PC-9 (cell line): ENCODE measurements at regions not wholly inside any gene's neighbourhood (a gene's known extent, or its start where the extent isn't known, plus 50 kb on each side); places are given as distances from the start of the nearest gene placed in this dataset.

Experiments
- BruUV-seq: library from RNA; stranded (reverse); fragments of 400-500 nt; replicated peaks from 2 replicates; lab custom pipeline; 2021; lab: Mats Ljungman, UMichigan
- CTCF ChIA-PET: fragments of 300-600 bp; sonication (Branson Sonifier 250); formaldehyde crosslinking; loops from one replicate; lab custom pipeline; 2022; ENCODE audit warnings: antibody characterized with exemption; lab: Charles Lee
- POLR2A ChIA-PET: fragments of 300-600 bp; sonication (Branson Sonifier 250); formaldehyde crosslinking; loops from one replicate; lab custom pipeline; 2022; ENCODE audit warnings: antibody characterized with exemption; ENCODE audit not compliant: unreplicated experiment; lab: Charles Lee
- DNase-seq, 2 experiments: peaks; one replicate each; pipeline versions ENCODE4 v3.0.0 to v3.0.0-alpha.2; 2015 to 2022; ENCODE audit warnings: mixed read lengths in 1 of 2
- H2AFZ ChIP-seq: fragments of 200-600 bp; sonication (generic); 2 replicates; pipeline ENCODE4 v1.8.1; 2017; ENCODE audit warnings: antibody characterized with exemption
- H3F3A ChIP-seq: fragments of 200-600 bp; sonication (generic); 2 replicates; pipeline ENCODE4 v1.8.1; 2017; ENCODE audit warnings: antibody characterized with exemption, mild to moderate bottlenecking, low read depth; ENCODE audit not compliant: insufficient read depth
- H3K27ac ChIP-seq: fragments of 200-600 bp; sonication (generic); 2 replicates; pipeline ENCODE4 v1.6.1; 2016; ENCODE audit warnings: mixed run types
- H3K27me3 ChIP-seq: fragments of 200-600 bp; sonication (generic); 2 replicates; pipeline ENCODE4 v1.6.1; 2016; ENCODE audit warnings: low read depth, mixed run types; ENCODE audit not compliant: insufficient read depth
- H3K36me3 ChIP-seq: fragments of 200-600 bp; sonication (generic); 2 replicates; pipeline ENCODE4 v1.6.1; 2016; ENCODE audit warnings: low read depth, mixed run types
- H3K4me1 ChIP-seq: fragments of 200-600 bp; sonication (generic); replicated peaks from 2 replicates; pipeline ENCODE4 v1.6.1; 2016; ENCODE audit warnings: mixed run types; ENCODE audit not compliant: insufficient read depth
- H3K4me2 ChIP-seq: fragments of 200-600 bp; sonication (generic); 2 replicates; pipeline ENCODE4 v1.6.1; 2017; ENCODE audit warnings: mixed run types
- H3K4me3 ChIP-seq: fragments of 200-600 bp; sonication (generic); 2 replicates; pipeline ENCODE4 v1.6.1; 2016; ENCODE audit warnings: mixed run types
- H3K79me2 ChIP-seq: fragments of 200-600 bp; sonication (generic); 2 replicates; pipeline ENCODE4 v1.6.1; 2017; ENCODE audit warnings: low read depth, mixed run types
- H3K9me2 ChIP-seq: fragments of 200-600 bp; sonication (generic); 2 replicates; pipeline ENCODE4 v1.8.1; 2017; ENCODE audit warnings: mild to moderate bottlenecking; ENCODE audit not compliant: insufficient read depth
- H3K9me3 ChIP-seq: fragments of 200-600 bp; sonication (generic); 2 replicates; pipeline ENCODE4 v1.8.1; 2016; ENCODE audit warnings: low read depth; ENCODE audit not compliant: insufficient read depth
- H4K20me1 ChIP-seq: fragments of 200-600 bp; sonication (generic); 2 replicates; pipeline ENCODE4 v1.8.1; 2017; ENCODE audit not compliant: insufficient read depth
- CTCF ChIP-seq: fragments of 200-600 bp; sonication (generic); conservative IDR thresholded peaks from 2 replicates; pipeline ENCODE4 v1.6.1; 2017; ENCODE audit warnings: mixed run types, antibody characterized with exemption, mild to moderate bottlenecking, moderate library complexity
- EZH2 ChIP-seq: fragments of 200-600 bp; sonication (generic); IDR thresholded peaks from 2 replicates; pipeline ENCODE4 v1.8.0; 2017; ENCODE audit warnings: antibody characterized with exemption, low read depth
- intact Hi-C: fragments of 100-400 bp; cut with micrococcal nuclease; formaldehyde crosslinking; loops from one replicate; pipeline ENCODE4 v1.10.0; 2022; ENCODE audit not compliant: unreplicated experiment

GRCh38 chr21:27596196-27596595, 629.3 kb upstream of the ADAMTS5 start:
- Histone ChIP-seq H3F3A (no peaks in the 10 kb centered on the region), H3K9me3 (no peaks in the 10 kb centered on the region), H4K20me1 (no peaks in the 10 kb centered on the region), H3K4me3 (no peak overlapping the region), H3K9me2 (no peaks in the 10 kb centered on the region), H3K4me1 (no peaks in the 10 kb centered on the region), H3K27ac (no peak overlapping the region), H3K27me3 (no peaks in the 10 kb centered on the region), H3K79me2 (no peaks in the 10 kb centered on the region), H2AFZ (no peak overlapping the region), H3K4me2 (no peak overlapping the region), H3K36me3 (no peaks in the 10 kb centered on the region)
- DNase-seq = no peak
- ChIA-PET CTCF (no interaction called here), POLR2A (no interaction called here)
- no TSS peak for BruUV-seq
- TF ChIP-seq CTCF (no peak), EZH2 (no peak)
- intact Hi-C loops = no loop called here

- TF ChIP-seq CTCF (no peak), EZH2 (no peak)
- Histone ChIP-seq H3K9me3 (no peaks in the 10 kb centered on the region), H4K20me1 (no peaks in the 10 kb centered on the region), H3F3A (no peaks in the 10 kb centered on the region), H3K4me3 (no peak overlapping the region), H3K27me3 (no peaks in the 10 kb centered on the region), H3K79me2 (no peaks in the 10 kb centered on the region), H3K36me3 (no peaks in the 10 kb centered on the region), H3K9me2 (no peaks in the 10 kb centered on the region), H2AFZ (no peak overlapping the region), H3K4me1 (no peaks in the 10 kb centered on the region), H3K4me2 (no peak overlapping the region), H3K27ac (no peak overlapping the region)
- intact Hi-C loops = no loop called here
- no peak for DNase-seq
- CTCF ChIA-PET = no interaction called here
- POLR2A ChIA-PET = no interaction called here
- no TSS peak for BruUV-seq
Measured at GRCh38 chr21:27595716-27596115, 628.8 kb upstream of the ADAMTS5 start.

- ChIA-PET POLR2A (no interaction called here), CTCF (no interaction called here)
- no peak overlapping the region for H3K27ac ChIP-seq
- no peaks in the 10 kb centered on the region for H3K9me3 ChIP-seq
- no peaks in the 10 kb centered on the region for H3F3A ChIP-seq
- H3K4me3 ChIP-seq = no peak overlapping the region
- no peaks in the 10 kb centered on the region for H3K36me3 ChIP-seq
- TF ChIP-seq EZH2 (no peak), CTCF (no peak)
- intact Hi-C loops = no loop called here
- H3K4me1 ChIP-seq = no peaks in the 10 kb centered on the region
- no peaks in the 10 kb centered on the region for H3K9me2 ChIP-seq
- no peaks in the 10 kb centered on the region for H3K79me2 ChIP-seq
- no peaks in the 10 kb centered on the region for H3K27me3 ChIP-seq
- DNase-seq = no peak
- no peak overlapping the region for H3K4me2 ChIP-seq
- no peaks in the 10 kb centered on the region for H4K20me1 ChIP-seq
- BruUV-seq = no TSS peak
- H2AFZ ChIP-seq = no peak overlapping the region
Measured at GRCh38 chr21:27590271-27590670, 623.4 kb upstream of the ADAMTS5 start.
